ENCODE measurements at regions not wholly inside any gene's neighbourhood (a gene's known extent, or its start where the extent isn't known, plus 50 kb on each side); places are given as distances from the start of the nearest gene placed in this dataset.
"Not testable (repeated sequence)": the region's sequence is repeated elsewhere in the genome, so short reads cannot be mapped to it uniquely, and the experiment has no call there.

DNA sequence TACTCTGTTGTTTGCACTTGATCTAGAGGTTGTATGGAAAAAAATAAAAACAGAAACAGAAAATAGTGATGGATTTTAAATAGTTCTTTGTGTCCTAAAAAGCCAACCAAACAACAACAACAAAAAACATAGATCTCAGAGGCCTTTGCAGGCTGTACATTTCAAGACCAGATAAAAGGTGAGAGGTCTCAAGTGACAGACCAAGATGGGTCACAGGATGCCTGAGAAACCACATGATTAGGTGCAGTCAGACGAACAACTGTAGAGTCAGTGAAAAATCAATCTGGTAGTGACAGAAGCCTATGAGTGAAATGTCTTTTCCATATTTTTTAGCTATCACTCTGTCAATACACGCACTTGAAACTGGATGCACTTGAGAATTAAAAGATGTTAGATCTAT lies 193.5 kb upstream of the SAMSN1 start:
- no peaks in the 10 kb centered on the region for H3K4me1 ChIP-seq (ENCODE audit: insufficient read depth)
- TF ChIP-seq, protein P1, sequence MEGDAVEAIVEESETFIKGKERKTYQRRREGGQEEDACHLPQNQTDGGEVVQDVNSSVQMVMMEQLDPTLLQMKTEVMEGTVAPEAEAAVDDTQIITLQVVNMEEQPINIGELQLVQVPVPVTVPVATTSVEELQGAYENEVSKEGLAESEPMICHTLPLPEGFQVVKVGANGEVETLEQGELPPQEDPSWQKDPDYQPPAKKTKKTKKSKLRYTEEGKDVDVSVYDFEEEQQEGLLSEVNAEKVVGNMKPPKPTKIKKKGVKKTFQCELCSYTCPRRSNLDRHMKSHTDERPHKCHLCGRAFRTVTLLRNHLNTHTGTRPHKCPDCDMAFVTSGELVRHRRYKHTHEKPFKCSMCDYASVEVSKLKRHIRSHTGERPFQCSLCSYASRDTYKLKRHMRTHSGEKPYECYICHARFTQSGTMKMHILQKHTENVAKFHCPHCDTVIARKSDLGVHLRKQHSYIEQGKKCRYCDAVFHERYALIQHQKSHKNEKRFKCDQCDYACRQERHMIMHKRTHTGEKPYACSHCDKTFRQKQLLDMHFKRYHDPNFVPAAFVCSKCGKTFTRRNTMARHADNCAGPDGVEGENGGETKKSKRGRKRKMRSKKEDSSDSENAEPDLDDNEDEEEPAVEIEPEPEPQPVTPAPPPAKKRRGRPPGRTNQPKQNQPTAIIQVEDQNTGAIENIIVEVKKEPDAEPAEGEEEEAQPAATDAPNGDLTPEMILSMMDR (IDR thresholded peaks at IDR 0.05) = no peak
- TF ChIP-seq EP300 (IDR thresholded peaks at IDR 0.05) (no peak), POLR2A (IDR thresholded peaks at IDR 0.05) (no peak)
- H3K27me3 ChIP-seq = no peaks in the 10 kb centered on the region
- DNase-seq = no peak
- 69 to 91% (median 85%) methylated on average over 2 of the region's 2 CpGs for WGBS, 3 donors
- no peaks in the 10 kb centered on the region for H3K36me3 ChIP-seq
- H3K27ac ChIP-seq = no peak overlapping the region
- intact Hi-C loops (cut with DNase I) = no loop called here
- H3K9me3 ChIP-seq = no peaks in the 10 kb centered on the region
- H3K4me3 ChIP-seq = no peak overlapping the region

DNA sequence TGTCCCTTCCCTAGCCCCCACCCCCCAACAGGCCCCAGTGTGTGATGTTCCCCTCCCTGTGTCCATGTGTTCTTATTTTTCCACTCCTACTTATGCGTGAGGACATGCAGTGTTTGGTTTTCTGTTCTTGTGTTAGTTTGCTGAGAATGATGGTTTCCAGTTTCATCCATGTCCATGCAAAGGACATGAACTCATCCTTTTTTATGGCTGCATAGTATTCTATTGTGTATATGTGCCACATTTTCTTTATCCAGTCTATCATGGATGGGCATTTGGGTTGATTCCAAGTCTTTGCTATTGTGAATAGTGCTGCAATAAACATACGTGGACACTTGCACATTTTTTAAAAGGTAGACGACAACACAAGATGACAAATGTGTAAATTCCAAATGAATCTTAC lies 192.5 kb upstream of the SAMSN1 start:
- H3K27ac ChIP-seq; H3K36me3 ChIP-seq; H3K4me3 ChIP-seq; intact Hi-C loops (cut with DNase I); H3K9me3 ChIP-seq; DNase-seq; H3K4me1 ChIP-seq (ENCODE audit: insufficient read depth); H3K27me3 ChIP-seq: not testable (repeated sequence)
- 88 to 95% (median 90%) methylated on average over 3 of the region's 3 CpGs for WGBS, 3 donors

DNA sequence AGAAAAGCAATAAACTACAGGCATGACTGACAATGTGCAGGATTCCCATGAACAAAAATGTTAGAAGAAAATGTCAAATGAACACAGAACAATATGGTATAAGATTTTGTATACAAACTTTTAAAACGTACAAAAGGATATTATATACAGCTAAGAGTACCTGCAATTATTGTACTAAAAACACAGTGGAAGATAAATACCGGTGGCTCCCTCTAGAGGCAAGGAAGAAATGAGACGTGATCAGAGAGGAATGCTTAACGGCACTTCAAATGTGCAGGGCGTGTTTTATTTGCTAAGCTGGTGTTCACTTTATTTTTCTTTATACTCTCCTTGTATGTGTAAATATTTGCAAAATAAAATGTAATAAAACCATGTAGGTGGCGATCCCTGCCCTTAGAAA lies 191.8 kb upstream of the SAMSN1 start:
- no peak for TF ChIP-seq EP300 (IDR thresholded peaks at IDR 0.05)
- no peak for TF ChIP-seq POLR2A (IDR thresholded peaks at IDR 0.05)
- TF ChIP-seq, protein P1 (IDR thresholded peaks at IDR 0.05) = no peak
- Histone ChIP-seq H3K36me3 (no peaks in the 10 kb centered on the region), H3K9me3 (no peaks in the 10 kb centered on the region), H3K4me3 (no peak overlapping the region), H3K27ac (no peak overlapping the region), H3K4me1 (ENCODE audit: insufficient read depth) (no peaks in the 10 kb centered on the region), H3K27me3 (no peaks in the 10 kb centered on the region)
- WGBS, 3 donors = 43 to 55% (median 46%) methylated on average over 6 of the region's 6 CpGs
- DNase-seq = no peak
- intact Hi-C loops (cut with DNase I) = no loop called here

DNA sequence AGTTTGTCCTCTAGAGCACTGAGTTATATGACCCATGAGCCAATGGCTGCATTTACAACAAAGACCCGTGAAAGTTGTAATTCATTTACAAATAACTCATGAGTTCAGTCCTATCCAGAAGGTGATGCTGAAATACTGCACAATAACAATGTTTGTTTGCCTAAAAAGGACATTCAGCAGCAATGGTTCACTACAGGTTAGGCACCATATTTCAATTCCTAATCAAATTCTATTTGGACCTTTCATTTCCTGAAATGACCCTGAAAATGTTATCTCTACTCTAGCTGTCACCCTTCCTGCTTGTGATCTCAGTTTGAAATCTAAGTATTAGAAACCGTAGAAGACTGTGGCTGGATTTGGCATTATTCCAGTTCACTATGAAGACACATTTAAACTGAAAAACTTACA lies 191.2 kb upstream of the SAMSN1 start:
- no peak for DNase-seq
- 41 to 48% (median 45%) methylated on average over 2 of the region's 2 CpGs for WGBS, 3 donors
- no peak for TF ChIP-seq EP300 (IDR thresholded peaks at IDR 0.05)
- TF ChIP-seq, protein P1 (IDR thresholded peaks at IDR 0.05) = no peak
- no peak for TF ChIP-seq POLR2A (IDR thresholded peaks at IDR 0.05)
- Histone ChIP-seq H3K4me1 (ENCODE audit: insufficient read depth) (no peaks in the 10 kb centered on the region), H3K36me3 (no peaks in the 10 kb centered on the region), H3K9me3 (no peaks in the 10 kb centered on the region), H3K4me3 (no peak overlapping the region), H3K27me3 (no peaks in the 10 kb centered on the region), H3K27ac (no peak overlapping the region)
- intact Hi-C loops (cut with DNase I) = no loop called here

DNA sequence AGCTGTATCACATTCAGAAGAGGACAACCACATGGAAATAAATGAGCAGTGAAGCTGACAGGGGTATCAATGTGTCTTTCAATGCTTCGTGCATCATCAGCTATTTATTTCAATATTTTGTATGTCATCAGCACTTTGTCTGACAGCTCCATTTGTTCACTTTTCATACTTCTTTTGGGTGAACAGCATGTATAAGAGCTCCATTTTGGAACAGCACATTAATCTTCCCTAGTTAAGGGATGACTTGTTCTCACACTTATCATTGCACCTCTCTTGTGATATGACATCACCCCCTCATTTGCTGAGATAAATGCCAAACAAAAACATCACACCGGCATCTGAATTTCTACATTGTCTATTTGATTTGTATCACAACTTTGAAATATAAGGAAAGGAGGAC lies 190.6 kb upstream of the SAMSN1 start:
- no peak for DNase-seq
- Histone ChIP-seq H3K27ac (no peak overlapping the region), H3K27me3 (no peaks in the 10 kb centered on the region), H3K4me1 (ENCODE audit: insufficient read depth) (no peaks in the 10 kb centered on the region), H3K36me3 (no peaks in the 10 kb centered on the region), H3K4me3 (no peak overlapping the region), H3K9me3 (no peaks in the 10 kb centered on the region)
- TF ChIP-seq, protein P1 (IDR thresholded peaks at IDR 0.05) = no peak
- no peak for TF ChIP-seq POLR2A (IDR thresholded peaks at IDR 0.05)
- TF ChIP-seq EP300 (IDR thresholded peaks at IDR 0.05) = no peak
- 25 to 29% (median 28%) methylated on average over 2 of the region's 2 CpGs for WGBS, 3 donors
- intact Hi-C loops (cut with DNase I) = no loop called here
